Daoy (cell line): ENCODE measurements at regions not wholly inside any gene's neighbourhood (a gene's known extent, or its start where the extent isn't known, plus 50 kb on each side); places are given as distances from the start of the nearest gene placed in this dataset.
"Not testable (repeated sequence)": the region's sequence is repeated elsewhere in the genome, so short reads cannot be mapped to it uniquely, and the experiment has no call there.

Source experiments
- DNase-seq: peaks from one replicate; pipeline ENCODE4 v3.0.0-alpha.2; 2015; ENCODE audit warnings: low read depth

- DNase-seq: no peak
Measured at GRCh38 chr21:14613486-14614224, 67.5 kb upstream of the SAMSN1 start.

GRCh38 chr21:14610119-14610518 is 64.0 kb upstream of the SAMSN1 start:
- not testable (repeated sequence) for DNase-seq

- DNase-seq: no peak
Measured at GRCh38 chr21:14609274-14609673, 63.2 kb upstream of the SAMSN1 start.

GRCh38 chr21:14607262-14607661 is 61.1 kb upstream of the SAMSN1 start:
- no peak for DNase-seq

DNA sequence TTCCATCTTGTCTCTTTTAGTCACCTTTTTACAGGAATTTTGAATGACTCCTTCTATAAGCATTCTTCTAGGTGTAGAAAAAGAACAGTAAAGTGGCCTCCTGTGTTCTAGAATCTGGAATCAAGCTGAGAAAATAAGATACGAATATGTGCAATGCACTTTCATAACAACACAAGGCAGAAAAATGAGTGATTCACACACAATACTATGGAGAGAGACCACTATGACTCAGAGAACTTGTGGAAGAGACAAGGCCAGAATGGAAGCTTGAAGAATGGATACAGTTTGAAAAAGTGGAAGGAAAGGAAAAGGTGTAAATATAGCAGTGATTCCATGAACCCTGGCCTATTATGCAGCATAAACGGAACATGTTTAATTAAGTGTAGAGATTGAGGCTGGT is 57.1 kb upstream of the SAMSN1 start:
- no peak for DNase-seq

GRCh38 chr21:14602382-14602958 is 56.4 kb upstream of the SAMSN1 start:
- no peak for DNase-seq

DNA sequence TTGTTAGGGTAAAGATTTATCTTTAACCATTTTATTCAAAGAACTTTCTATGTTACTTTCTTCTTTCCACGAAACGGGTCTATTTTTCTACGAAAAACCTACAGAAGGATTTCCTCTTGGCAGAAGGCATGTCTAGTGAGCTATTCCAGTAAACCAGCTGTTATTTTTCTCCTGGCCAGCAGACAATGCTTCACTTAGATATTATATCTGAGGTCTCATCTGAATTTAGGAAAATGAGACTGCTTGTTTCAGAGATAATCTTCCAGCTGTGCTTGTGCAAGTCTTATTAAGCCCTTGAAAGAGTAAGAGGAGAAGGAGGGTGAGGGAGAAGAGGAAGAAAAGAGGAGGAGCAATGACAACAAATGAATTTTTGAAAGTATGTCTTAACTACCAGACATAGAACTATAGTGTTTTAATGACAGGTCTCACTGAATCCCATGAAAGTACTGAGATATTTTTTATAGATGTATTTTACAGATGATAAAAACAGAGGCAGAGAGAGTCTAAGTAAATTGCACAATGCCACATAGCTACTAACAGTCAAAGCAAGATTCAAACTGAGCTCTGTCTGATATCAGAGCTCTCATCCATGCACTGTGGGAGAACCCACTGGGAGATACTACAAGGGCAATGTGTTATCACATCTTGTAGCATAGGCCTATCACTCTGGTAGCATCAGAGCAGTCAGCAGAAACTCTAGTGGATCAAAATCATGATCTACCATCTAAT is 54.6 kb upstream of the SAMSN1 start:
- no peak for DNase-seq

DNA sequence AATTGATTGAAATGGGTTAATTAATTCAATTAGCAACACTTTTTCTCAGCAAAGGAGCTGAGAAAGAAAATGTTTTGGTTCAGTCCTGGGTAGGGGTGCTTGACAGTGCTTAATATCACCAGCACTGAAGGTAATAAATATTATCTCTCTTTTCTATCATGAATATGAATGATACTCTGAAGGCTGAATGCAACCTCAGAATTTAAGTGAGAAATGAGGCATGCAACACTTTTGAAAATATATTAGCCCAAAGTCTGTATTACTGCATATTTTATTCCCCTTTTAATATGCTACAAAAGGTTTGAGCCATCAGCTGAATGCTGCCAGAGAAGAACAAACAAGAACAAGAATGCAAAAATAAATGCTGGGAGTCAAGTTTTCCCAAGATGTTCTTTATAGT is 52.0 kb upstream of the SAMSN1 start:
- DNase-seq: no peak
